GM18951 (cell line): ENCODE measurements at regions not wholly inside any gene's neighbourhood (a gene's known extent, or its start where the extent isn't known, plus 50 kb on each side); places are given as distances from the start of the nearest gene placed in this dataset.

Experiments used
- POLR2A ChIP-seq: IDR thresholded peaks from 4 replicates; pipeline ENCODE4 v1.6.1; 2011; ENCODE audit warnings: mild to moderate bottlenecking; ENCODE audit not compliant: insufficient read length, insufficient read depth; ENCODE audit errors: extremely low read depth
- in situ Hi-C: fragments of 300-500 bp; cut with MboI; formaldehyde crosslinking; loops from one replicate; pipeline ENCODE4 v1.12.0; 2022; ENCODE audit warnings: low sequenced_read_pairs, mixed read lengths, inconsistent platforms; ENCODE audit not compliant: unreplicated experiment

GRCh38 chr2:20563833-20564232, 87.1 kb downstream of the HS1BP3 start:
- in situ Hi-C loops = no loop called here

DNA sequence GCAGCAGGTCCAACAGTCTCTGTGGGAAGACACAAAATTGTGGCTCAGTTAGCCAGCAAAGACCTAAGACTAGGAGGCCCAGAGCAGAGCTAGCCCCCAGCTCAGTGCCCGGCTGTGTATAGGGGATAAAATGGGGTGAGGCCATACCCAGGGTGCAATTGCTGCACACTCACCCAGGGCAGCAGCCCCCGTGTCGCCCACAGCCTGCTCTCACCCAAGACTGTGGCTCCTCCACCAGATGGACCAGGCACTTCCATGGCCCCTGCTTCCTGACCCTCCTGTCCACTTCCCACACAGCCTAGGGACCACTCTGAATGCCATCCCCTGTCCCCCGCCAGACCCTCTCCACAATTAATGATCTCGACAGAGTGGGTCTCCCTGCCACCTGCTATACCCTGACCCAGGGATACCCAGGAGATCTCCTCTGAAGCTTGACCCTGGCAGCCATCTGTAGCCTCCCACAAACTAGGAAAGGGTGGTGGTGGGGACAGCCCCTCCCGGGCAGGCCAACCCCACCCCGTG, 85.7 kb downstream of the HS1BP3 start:
- in situ Hi-C loops = no loop called here

More at GRCh38 chr2:20563833-20564232, 87.1 kb downstream of the HS1BP3 start:
- TF ChIP-seq POLR2A = no peak

GRCh38 chr2:20565623-20566236, 85.2 kb downstream of the HS1BP3 start:
- in situ Hi-C loops = no loop called here

More for the DNA sequence above, 85.7 kb downstream of the HS1BP3 start:
- no peak for TF ChIP-seq POLR2A

DNA sequence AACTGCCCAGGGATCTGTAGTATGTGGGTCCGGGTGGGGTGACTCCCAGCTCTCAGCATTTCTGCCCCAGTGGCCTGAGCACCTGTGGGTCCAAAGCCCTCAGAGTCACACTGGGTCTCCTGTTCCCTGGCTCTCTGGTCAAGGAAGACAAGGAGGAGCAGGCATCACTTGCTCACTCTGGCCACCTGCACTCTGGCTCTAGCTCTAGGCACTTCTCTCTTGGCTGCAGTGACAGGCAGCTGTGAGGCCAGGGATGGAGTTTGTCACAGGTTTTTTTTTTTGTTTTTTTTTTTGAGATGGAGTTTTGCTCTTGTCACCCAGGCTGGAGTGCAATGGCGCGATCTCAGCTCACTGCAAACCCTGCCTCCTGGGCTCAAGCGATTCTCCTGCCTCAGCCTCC, 84.6 kb downstream of the HS1BP3 start:
- in situ Hi-C loops = no loop called here
- no peak for TF ChIP-seq POLR2A

More at GRCh38 chr2:20565623-20566236, 85.2 kb downstream of the HS1BP3 start:
- TF ChIP-seq POLR2A = no peak

- no peak for TF ChIP-seq POLR2A
- in situ Hi-C loops = no loop called here
These were observed 83.6 kb downstream of the HS1BP3 start for GRCh38 chr2:20567159-20567925.
